CD4-positive, alpha-beta T cell (primary cell): ENCODE measurements at regions not wholly inside any gene's neighbourhood (a gene's known extent, or its start where the extent isn't known, plus 50 kb on each side); places are given as distances from the start of the nearest gene placed in this dataset.

Source experiments
- ATAC-seq: fragments of 200-7000 bp; cut with Tn5 transposase; one replicate; pipeline ENCODE4 v1.10.0; 2022; ENCODE audit warnings: mild to moderate bottlenecking; ENCODE audit not compliant: poor library complexity
- CTCF ChIA-PET: fragments of 350-600 bp; sonication (Branson Sonifier 250); formaldehyde crosslinking; loops from one replicate; lab custom pipeline; 2021; ENCODE audit warnings: antibody characterized with exemption, inconsistent platforms; lab: Charles Lee
- POLR2A ChIA-PET: fragments of 350-600 bp; sonication (Branson Sonifier 250); formaldehyde crosslinking; loops from one replicate; lab custom pipeline; 2021; ENCODE audit warnings: antibody characterized with exemption, inconsistent platforms; lab: Charles Lee
- DNase-seq, 14 experiments: peaks; one replicate each; pipeline ENCODE4 v3.0.0-alpha.2; 2013 to 2020; ENCODE audit warnings: mixed read lengths in 2 of 14
- H3K27ac ChIP-seq, 2 donors: one replicate each; pipeline versions ENCODE4 v1.5.1 to v1.7.0; 2013; ENCODE audit warnings: low read length in 2 of 2, low read depth in 1 of 2, mild to moderate bottlenecking in 1 of 2
- H3K27me3 ChIP-seq, 2 experiments: 1 replicate in 1 of 2; 2 replicates in 1 of 2; pipeline versions ENCODE4 v1.6.1 to v1.7.0; 2013; ENCODE audit warnings: low read length in 2 of 2, control low read depth in 1 of 2, mild to moderate bottlenecking in 1 of 2, moderate library complexity in 1 of 2; ENCODE audit not compliant: insufficient read depth in 2 of 2, control insufficient read depth in 1 of 2
- H3K36me3 ChIP-seq: one replicate; pipeline ENCODE4 v1.6.1; 2013; ENCODE audit warnings: low read length, control low read depth; ENCODE audit not compliant: insufficient read depth
- H3K4me1 ChIP-seq: one replicate; pipeline ENCODE4 v1.6.1; 2013; ENCODE audit warnings: low read length, control low read depth; ENCODE audit not compliant: insufficient read depth
- H3K4me3 ChIP-seq: one replicate; pipeline ENCODE4 v1.5.1; 2013; ENCODE audit warnings: mild to moderate bottlenecking, low read length, moderate library complexity
- H3K9me3 ChIP-seq, 2 experiments: 1 replicate in 1 of 2; 2 replicates in 1 of 2; pipeline versions ENCODE4 v1.6.1 to v1.7.0; 2013; ENCODE audit warnings: low read length in 2 of 2, mild to moderate bottlenecking in 2 of 2, control low read depth in 1 of 2, moderate library complexity in 1 of 2; ENCODE audit not compliant: control insufficient read depth in 1 of 2, insufficient read depth in 1 of 2
- H3K27ac Mint-ChIP-seq: one replicate; pipeline ENCODE4 v1.8.0; 2020; ENCODE audit warnings: mixed read lengths
- H3K27me3 Mint-ChIP-seq: one replicate; pipeline ENCODE4 v1.8.0; 2021; ENCODE audit warnings: mixed read lengths
- H3K36me3 Mint-ChIP-seq: one replicate; pipeline ENCODE4 v1.8.0; 2021; ENCODE audit warnings: low read depth, mixed read lengths
- H3K4me1 Mint-ChIP-seq: one replicate; pipeline ENCODE4 v1.8.0; 2021; ENCODE audit warnings: low read depth, mixed read lengths
- H3K4me3 Mint-ChIP-seq: one replicate; pipeline ENCODE4 v1.8.0; 2020; ENCODE audit warnings: mild to moderate bottlenecking, mixed read lengths
- H3K9me3 Mint-ChIP-seq: one replicate; pipeline ENCODE4 v1.8.0; 2020; ENCODE audit warnings: mixed read lengths
- CTCF ChIP-seq: fragments of 200-600 bp; IDR thresholded peaks from one replicate; pipeline ENCODE4 v1.8.0; 2022; ENCODE audit warnings: antibody characterized with exemption, mild to moderate bottlenecking
- intact Hi-C, 2 experiments: fragments of 100-400 bp; cut with DNase I in 1 of 2; cut with micrococcal nuclease in 1 of 2; formaldehyde crosslinking; loops; one replicate each; pipeline versions ENCODE4 v1.15.1 to v1.9.0; 2023 to 2025; cut with DNase I, micrococcal nuclease

GRCh38 chr15:34656005-34656796 is 72.8 kb upstream of the GOLGA8B start:
- TF ChIP-seq CTCF = no peak
- H3K36me3 ChIP-seq = no peaks in the 10 kb centered on the region
- POLR2A ChIA-PET = no interaction called here
- DNase-seq = no peak
- CTCF ChIA-PET = no interaction called here
- Mint-ChIP-seq H3K36me3 (no peaks in the 10 kb centered on the region), H3K27ac (no peak overlapping the region), H3K27me3 (peaks cover 53% of the 10 kb centered on the region), H3K4me1 (no peaks in the 10 kb centered on the region), H3K4me3 (no peak overlapping the region), H3K9me3 (no peaks in the 10 kb centered on the region)
- no peak overlapping the region for H3K27ac ChIP-seq
- H3K4me1 ChIP-seq = no peaks in the 10 kb centered on the region
- no peaks in the 10 kb centered on the region for H3K27me3 ChIP-seq
- H3K4me3 ChIP-seq = no peak overlapping the region
- intact Hi-C loops = no loop called here
- ATAC-seq = no peak
- no peaks in the 10 kb centered on the region for H3K9me3 ChIP-seq

- Histone ChIP-seq H3K36me3 (no peaks in the 10 kb centered on the region), H3K4me1 (no peaks in the 10 kb centered on the region), H3K4me3 (no peak overlapping the region), H3K27ac (no peak overlapping the region), H3K27me3 (no peaks in the 10 kb centered on the region), H3K9me3 (no peaks in the 10 kb centered on the region)
- Mint-ChIP-seq H3K27ac (no peak overlapping the region), H3K4me1 (no peaks in the 10 kb centered on the region), H3K36me3 (no peaks in the 10 kb centered on the region), H3K27me3 (peaks cover 49% of the 10 kb centered on the region), H3K9me3 (no peaks in the 10 kb centered on the region), H3K4me3 (no peak overlapping the region)
- no peak for ATAC-seq
- ChIA-PET CTCF (no interaction called here), POLR2A (no interaction called here)
- no peak for DNase-seq
- TF ChIP-seq CTCF = no peak
- intact Hi-C loops = no loop called here
These were observed 71.9 kb upstream of the GOLGA8B start for GRCh38 chr15:34655326-34655725.

GRCh38 chr15:34654625-34655024 is 71.2 kb upstream of the GOLGA8B start:
- no peaks in the 10 kb centered on the region for H3K9me3 Mint-ChIP-seq
- no peak overlapping the region for H3K4me3 ChIP-seq
- ChIA-PET POLR2A (no interaction called here), CTCF (no interaction called here)
- intact Hi-C loops = no loop called here
- no peaks in the 10 kb centered on the region for H3K27me3 ChIP-seq
- TF ChIP-seq CTCF = no peak
- H3K36me3 Mint-ChIP-seq = no peaks in the 10 kb centered on the region
- no peaks in the 10 kb centered on the region for H3K4me1 ChIP-seq
- H3K9me3 ChIP-seq = no peaks in the 10 kb centered on the region
- peaks cover 45% of the 10 kb centered on the region for H3K27me3 Mint-ChIP-seq
- no peaks in the 10 kb centered on the region for H3K4me1 Mint-ChIP-seq
- H3K27ac ChIP-seq = no peak overlapping the region
- H3K27ac Mint-ChIP-seq = no peak overlapping the region
- no peak for DNase-seq
- no peaks in the 10 kb centered on the region for H3K36me3 ChIP-seq
- no peak for ATAC-seq
- no peak overlapping the region for H3K4me3 Mint-ChIP-seq
